Thyroid gland (tissue), 4 donors: ENCODE measurements at regions not wholly inside any gene's neighbourhood (a gene's known extent, or its start where the extent isn't known, plus 50 kb on each side); places are given as distances from the start of the nearest gene placed in this dataset. TPM values are rescaled to one million over a fixed set of nuclear protein-coding genes. Genes with fewer than 3 reads are reported as not detected.

ENCODE experiments used
- DNase-seq, 2 donors: peaks; one replicate each; pipeline ENCODE4 v3.0.0-alpha.2; 2019
- H3K27ac ChIP-seq, 3 donors: fragments of 200-600 bp; sonication (generic); 1 replicate in 2 of 3; 2 replicates in 1 of 3; pipeline ENCODE4 v1.5.1; 2016 to 2019; ENCODE audit warnings: mild to moderate bottlenecking in 1 of 3, moderate library complexity in 1 of 3
- H3K27me3 ChIP-seq: fragments of 200-600 bp; sonication (generic); one replicate; pipeline ENCODE4 v1.5.1; 2019
- H3K36me3 ChIP-seq, 2 donors: fragments of 200-600 bp; sonication (generic); one replicate each; pipeline ENCODE4 v1.5.1; 2016 to 2019
- H3K4me1 ChIP-seq, 2 donors: fragments of 200-600 bp; sonication (generic); one replicate each; pipeline ENCODE4 v1.5.1; 2017 to 2019
- H3K4me3 ChIP-seq, 3 donors: fragments of 200-600 bp; sonication (generic); replicated peaks in 1 of 3; 1 replicate in 2 of 3; 2 replicates in 1 of 3; pipeline ENCODE4 v1.5.1; 2016; ENCODE audit warnings: mild to moderate bottlenecking in 1 of 3
- H3K9me3 ChIP-seq: fragments of 200-600 bp; sonication (generic); one replicate; pipeline ENCODE4 v1.5.1; 2017
- POLR2A ChIP-seq, 2 donors: fragments of 450-650 bp; IDR thresholded peaks; one replicate each; pipeline ENCODE4 v1.6.1; 2017; ENCODE audit warnings: antibody characterized with exemption in 2 of 2, mild to moderate bottlenecking in 2 of 2, moderate library complexity in 1 of 2
- WGBS, 2 donors: methylation state at CpG; one replicate each; pipeline ENCODE4 v1.1.5; 2017; 5-methylcytosine and 5-hydroxymethylcytosine counted together
- intact Hi-C: fragments of 100-400 bp; cut with DNase I; formaldehyde crosslinking; loops from one replicate; pipeline ENCODE4 v1.15.1; 2023
- small RNA-seq: library from RNA; depleted of rRNA; stranded (forward); fragments of <200 nt; gene quantifications from one replicate; pipeline ENCODE3, GENCODE V24; 2016
- TF ChIP-seq, protein P1 (sequence below), 6 experiments: fragments of 200-600 bp in 3 of 6; fragments of 450-650 bp in 3 of 6; sonication (generic) in 3 of 6; IDR thresholded peaks; one replicate each; pipeline ENCODE4 v1.5.1; 2016 to 2019; ENCODE audit warnings: antibody characterized with exemption in 6 of 6, mild to moderate bottlenecking in 2 of 6, inconsistent platforms in 1 of 6, moderate library complexity in 1 of 6

DNA sequence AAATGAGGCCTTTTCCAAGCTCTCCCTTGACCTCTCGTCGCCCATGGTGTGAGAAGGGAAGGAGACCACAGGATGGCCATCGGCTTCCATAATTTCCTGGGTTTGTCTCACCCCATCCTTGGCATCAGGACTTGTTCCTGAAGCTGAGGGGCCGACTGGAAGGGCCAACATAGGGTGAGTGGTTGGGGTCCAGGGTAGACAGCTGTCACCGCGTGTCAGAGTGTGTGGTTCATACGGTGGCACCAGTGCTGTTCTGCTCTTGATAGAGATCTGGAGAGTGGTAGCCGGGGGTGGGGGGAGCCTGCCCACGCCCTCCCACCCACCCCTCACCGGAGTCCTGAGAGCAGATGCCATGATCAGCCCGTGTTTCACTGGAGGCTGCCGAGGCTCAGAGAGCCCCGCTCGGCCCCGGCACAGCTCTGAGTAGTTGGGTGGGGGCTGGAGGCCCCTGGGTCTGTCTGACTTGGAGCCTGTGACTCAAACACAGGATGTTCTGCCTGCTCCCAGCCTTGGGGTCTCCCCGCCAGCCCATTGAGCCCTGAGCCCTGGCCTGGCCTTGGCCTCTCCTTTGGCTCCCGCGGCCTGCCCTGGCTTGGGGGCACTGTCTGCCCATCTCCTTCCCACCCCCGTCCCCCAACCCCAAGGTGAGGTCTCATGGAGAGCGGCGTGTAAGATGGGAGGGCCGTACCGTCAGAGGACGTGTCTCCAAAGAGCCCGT lies 53.1 kb upstream of the IER5L start:
- Histone ChIP-seq H3K27me3 (no peaks in the 10 kb centered on the region), H3K9me3 (no peaks in the 10 kb centered on the region), H3K27ac (no peak overlapping the region), H3K36me3 (no peaks in the 10 kb centered on the region), H3K4me1 (no peaks in the 10 kb centered on the region), H3K4me3 (no peak overlapping the region)
- intact Hi-C loops: no loop called here
- DNase-seq: no peak
- TF ChIP-seq POLR2A (IDR thresholded peaks at IDR 0.05): no peak
- TF ChIP-seq, protein P1, sequence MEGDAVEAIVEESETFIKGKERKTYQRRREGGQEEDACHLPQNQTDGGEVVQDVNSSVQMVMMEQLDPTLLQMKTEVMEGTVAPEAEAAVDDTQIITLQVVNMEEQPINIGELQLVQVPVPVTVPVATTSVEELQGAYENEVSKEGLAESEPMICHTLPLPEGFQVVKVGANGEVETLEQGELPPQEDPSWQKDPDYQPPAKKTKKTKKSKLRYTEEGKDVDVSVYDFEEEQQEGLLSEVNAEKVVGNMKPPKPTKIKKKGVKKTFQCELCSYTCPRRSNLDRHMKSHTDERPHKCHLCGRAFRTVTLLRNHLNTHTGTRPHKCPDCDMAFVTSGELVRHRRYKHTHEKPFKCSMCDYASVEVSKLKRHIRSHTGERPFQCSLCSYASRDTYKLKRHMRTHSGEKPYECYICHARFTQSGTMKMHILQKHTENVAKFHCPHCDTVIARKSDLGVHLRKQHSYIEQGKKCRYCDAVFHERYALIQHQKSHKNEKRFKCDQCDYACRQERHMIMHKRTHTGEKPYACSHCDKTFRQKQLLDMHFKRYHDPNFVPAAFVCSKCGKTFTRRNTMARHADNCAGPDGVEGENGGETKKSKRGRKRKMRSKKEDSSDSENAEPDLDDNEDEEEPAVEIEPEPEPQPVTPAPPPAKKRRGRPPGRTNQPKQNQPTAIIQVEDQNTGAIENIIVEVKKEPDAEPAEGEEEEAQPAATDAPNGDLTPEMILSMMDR (IDR thresholded peaks at IDR 0.05): no peak
- 87 to 95% methylated on average over 12 to 23 of the region's 25 CpGs for WGBS, 2 donors

DNA sequence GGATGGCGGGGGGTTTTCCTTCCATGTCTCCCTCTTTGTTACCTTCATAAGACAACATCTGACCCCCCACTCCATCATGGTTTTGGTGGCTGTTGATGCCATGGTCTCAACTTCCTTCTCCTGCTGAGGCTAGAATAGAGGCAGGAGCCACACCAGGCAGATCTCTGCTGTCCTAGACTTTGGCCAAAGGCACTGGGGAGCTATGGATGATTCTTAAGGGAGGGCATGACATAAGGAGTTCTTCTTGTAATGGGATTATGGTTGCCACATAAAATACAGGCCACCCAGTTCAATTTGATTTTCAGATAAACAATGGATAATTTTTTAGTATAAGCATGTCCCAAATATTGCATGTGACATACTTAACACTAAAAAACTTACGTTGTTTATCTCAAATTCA lies 52.2 kb upstream of the IER5L start:
- Histone ChIP-seq H3K9me3 (no peaks in the 10 kb centered on the region), H3K4me1 (peaks cover 0 to 1% of the 10 kb centered on the region in 2 donors), H3K27ac (no peak overlapping the region), H3K36me3 (no peaks in the 10 kb centered on the region), H3K4me3 (no peak overlapping the region), H3K27me3 (no peaks in the 10 kb centered on the region)
- intact Hi-C loops: no loop called here
- DNase-seq: no peak
- 50 to 97% methylated on average over 2 of the region's 2 CpGs for WGBS, 2 donors
- TF ChIP-seq POLR2A (IDR thresholded peaks at IDR 0.05): no peak
- TF ChIP-seq, protein P1 (IDR thresholded peaks at IDR 0.05): no peak

Small RNAs in the stretch of these regions (small RNA-seq; reads per million reads assigned to genes)
- not detected for gene AL353803.5
- gene RN7SL159P: not detected
